Choroid plexus epithelial cell (primary cell): ENCODE measurements at regions not wholly inside any gene's neighbourhood (a gene's known extent, or its start where the extent isn't known, plus 50 kb on each side); places are given as distances from the start of the nearest gene placed in this dataset.

Source experiments
- DNase-seq: peaks from one replicate; pipeline ENCODE4 v3.0.0-alpha.2; 2010; ENCODE audit warnings: low read depth
- H3K4me3 ChIP-seq: 2 replicates; pipeline ENCODE4 v1.5.1; 2011; ENCODE audit warnings: low read depth, mild to moderate bottlenecking, control low read depth, low read length, moderate library complexity
- CTCF ChIP-seq: conservative IDR thresholded peaks from 2 replicates; pipeline ENCODE4 v1.5.1; 2011; ENCODE audit warnings: low read depth, mild to moderate bottlenecking, control low read depth, inconsistent platforms, low read length, moderate library complexity

- no peak for DNase-seq
- TF ChIP-seq CTCF, result no peak
- H3K4me3 ChIP-seq, result no peak overlapping the region
These were observed 203.8 kb downstream of the AUH start for GRCh38 chr9:91157883-91158282.

GRCh38 chr9:91158286-91158685 lies 203.4 kb downstream of the AUH start:
- no peak for DNase-seq
- no peak overlapping the region for H3K4me3 ChIP-seq
- TF ChIP-seq CTCF, result no peak

GRCh38 chr9:91158946-91159345 lies 202.8 kb downstream of the AUH start:
- no peak overlapping the region for H3K4me3 ChIP-seq
- DNase-seq, result no peak
- no peak for TF ChIP-seq CTCF

- DNase-seq, result no peak
- H3K4me3 ChIP-seq, result no peak overlapping the region
- no peak for TF ChIP-seq CTCF
These were observed 202.0 kb downstream of the AUH start for GRCh38 chr9:91159664-91160121.

- H3K4me3 ChIP-seq, result no peak overlapping the region
- no peak for DNase-seq
- no peak for TF ChIP-seq CTCF
These were observed 201.5 kb downstream of the AUH start for GRCh38 chr9:91160181-91160580.

GRCh38 chr9:91160599-91161464 lies 200.9 kb downstream of the AUH start:
- TF ChIP-seq CTCF, result no peak
- no peak for DNase-seq
- H3K4me3 ChIP-seq, result no peak overlapping the region
